ENCODE measurements at regions not wholly inside any gene's neighbourhood (a gene's known extent, or its start where the extent isn't known, plus 50 kb on each side); places are given as distances from the start of the nearest gene placed in this dataset.

DNA sequence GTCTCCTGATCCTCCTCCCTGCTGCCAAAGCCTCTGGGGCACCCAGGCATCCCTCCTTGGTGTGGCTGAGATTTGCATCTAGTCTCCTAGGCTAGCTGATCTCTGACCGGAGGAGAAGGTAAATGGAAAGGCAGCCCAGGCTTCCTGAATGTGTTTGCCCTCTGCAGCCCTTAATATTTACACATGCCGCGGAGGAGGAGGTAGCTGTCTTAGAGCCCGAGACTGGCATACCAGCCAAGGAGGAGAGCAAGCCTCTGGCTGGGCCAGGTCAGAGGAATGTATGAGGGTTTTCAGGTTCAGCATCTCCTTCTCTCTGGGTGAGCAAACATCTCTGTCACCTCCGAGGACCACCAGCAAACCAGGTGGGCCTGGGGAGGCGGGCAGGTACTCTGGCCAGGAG lies 86.0 kb upstream of the GRIK3 start:
- Histone ChIP-seq H2AFZ (ENCODE audit: low read depth) (no peak overlapping the region), H3K9ac (no peak overlapping the region), H3K4me2 (no peak overlapping the region), H3K36me3 (ENCODE audit: insufficient read depth) (no peaks in the 10 kb centered on the region), H3K27me3 (ENCODE audit: insufficient read depth, low read depth) (peaks cover 22% of the 10 kb centered on the region; the same call in 1 of the 2 replicates), H3K27ac (no peak overlapping the region), H3K79me2 (ENCODE audit: insufficient read depth, low read depth) (no peaks in the 10 kb centered on the region), H4K20me1 (ENCODE audit: insufficient read depth) (no peaks in the 10 kb centered on the region), H3K4me1 (ENCODE audit: low read depth, poor library complexity, severe bottlenecking) (no peaks in the 10 kb centered on the region), H3K4me3 (IDR thresholded peaks at IDR 0.05; ENCODE audit: insufficient read depth, low read depth, low read length) (no peak overlapping the region)
- TF ChIP-seq, protein P1, sequence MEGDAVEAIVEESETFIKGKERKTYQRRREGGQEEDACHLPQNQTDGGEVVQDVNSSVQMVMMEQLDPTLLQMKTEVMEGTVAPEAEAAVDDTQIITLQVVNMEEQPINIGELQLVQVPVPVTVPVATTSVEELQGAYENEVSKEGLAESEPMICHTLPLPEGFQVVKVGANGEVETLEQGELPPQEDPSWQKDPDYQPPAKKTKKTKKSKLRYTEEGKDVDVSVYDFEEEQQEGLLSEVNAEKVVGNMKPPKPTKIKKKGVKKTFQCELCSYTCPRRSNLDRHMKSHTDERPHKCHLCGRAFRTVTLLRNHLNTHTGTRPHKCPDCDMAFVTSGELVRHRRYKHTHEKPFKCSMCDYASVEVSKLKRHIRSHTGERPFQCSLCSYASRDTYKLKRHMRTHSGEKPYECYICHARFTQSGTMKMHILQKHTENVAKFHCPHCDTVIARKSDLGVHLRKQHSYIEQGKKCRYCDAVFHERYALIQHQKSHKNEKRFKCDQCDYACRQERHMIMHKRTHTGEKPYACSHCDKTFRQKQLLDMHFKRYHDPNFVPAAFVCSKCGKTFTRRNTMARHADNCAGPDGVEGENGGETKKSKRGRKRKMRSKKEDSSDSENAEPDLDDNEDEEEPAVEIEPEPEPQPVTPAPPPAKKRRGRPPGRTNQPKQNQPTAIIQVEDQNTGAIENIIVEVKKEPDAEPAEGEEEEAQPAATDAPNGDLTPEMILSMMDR (conservative IDR thresholded peaks at IDR 0.05; ENCODE audit: low read depth, low read length): no peak

DNA sequence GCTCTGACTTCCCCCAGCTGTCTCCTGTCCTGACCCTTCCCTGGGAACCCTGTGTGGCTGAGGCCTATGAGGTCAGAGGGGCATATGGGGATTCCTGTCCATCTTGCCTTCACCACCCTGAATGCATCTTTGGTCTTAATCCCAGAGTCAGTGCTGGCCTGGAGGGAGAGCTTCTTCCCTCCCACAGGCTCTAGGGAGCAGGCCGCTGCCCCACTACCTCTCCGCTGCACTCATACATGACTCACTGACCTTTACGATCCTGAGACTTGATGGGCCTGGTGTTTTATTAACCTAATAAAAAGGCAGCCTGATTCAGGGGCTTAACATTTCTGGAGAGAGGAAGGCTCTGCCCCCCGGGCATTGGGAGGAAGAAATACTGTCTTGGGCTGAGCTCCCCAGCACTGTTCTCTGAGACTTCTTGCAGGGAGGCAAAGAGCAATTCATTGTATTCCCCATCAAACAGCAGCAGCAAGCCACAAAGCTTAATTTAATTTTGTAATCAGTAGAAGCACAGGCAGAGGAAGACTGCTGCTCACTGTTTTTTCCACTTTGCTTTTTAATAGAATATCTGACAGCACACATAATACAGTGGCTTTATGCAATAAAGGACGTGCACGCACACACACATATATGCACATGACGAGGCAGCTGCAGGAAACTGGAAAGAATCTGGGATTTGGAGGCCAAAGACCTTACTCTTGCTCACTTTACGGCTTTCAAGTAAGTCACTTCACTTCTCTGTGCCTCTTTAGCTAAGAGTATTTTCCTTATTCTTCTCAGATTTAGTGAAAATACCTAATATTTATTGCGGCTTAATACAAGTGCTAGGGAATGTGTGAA lies 89.2 kb upstream of the GRIK3 start:
- H3K4me1 ChIP-seq (ENCODE audit: low read depth, poor library complexity, severe bottlenecking): no peaks in the 10 kb centered on the region
- no peaks in the 10 kb centered on the region for H3K36me3 ChIP-seq (ENCODE audit: insufficient read depth)
- no peak overlapping the region for H3K27ac ChIP-seq
- H3K27me3 ChIP-seq (ENCODE audit: insufficient read depth, low read depth): peaks cover 30% of the 10 kb centered on the region; the same call in 1 of the 2 replicates
- H3K4me3 ChIP-seq (IDR thresholded peaks at IDR 0.05; ENCODE audit: insufficient read depth, low read depth, low read length): no peak overlapping the region
- H2AFZ ChIP-seq (ENCODE audit: low read depth): no peak overlapping the region
- H3K9ac ChIP-seq: no peak overlapping the region
- H3K4me2 ChIP-seq: no peak overlapping the region
- TF ChIP-seq, protein P1 (conservative IDR thresholded peaks at IDR 0.05; ENCODE audit: low read depth, low read length): no peak
- H4K20me1 ChIP-seq (ENCODE audit: insufficient read depth): no peaks in the 10 kb centered on the region
- H3K79me2 ChIP-seq (ENCODE audit: insufficient read depth, low read depth): no peaks in the 10 kb centered on the region

DNA sequence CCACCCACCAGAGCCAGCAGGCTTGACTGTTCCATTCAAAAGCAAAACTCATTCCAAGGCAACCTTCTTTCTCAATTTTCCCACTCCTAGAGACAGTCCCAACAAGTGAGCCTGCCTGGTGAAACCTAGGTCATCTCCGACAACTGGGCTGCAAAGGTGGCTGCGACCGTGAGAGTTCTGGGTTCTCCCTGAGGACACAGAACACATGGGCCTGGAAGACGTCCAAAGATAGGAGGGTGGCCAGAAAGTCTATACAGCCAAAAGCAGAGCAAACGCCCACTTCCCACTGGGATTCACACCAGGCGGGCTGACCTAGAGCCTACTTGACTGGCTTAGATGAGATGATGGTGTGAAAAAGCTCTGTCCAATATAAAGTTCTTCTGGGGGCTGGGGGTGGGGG lies 90.2 kb upstream of the GRIK3 start:
- H3K36me3 ChIP-seq (ENCODE audit: insufficient read depth): no peaks in the 10 kb centered on the region
- H3K27ac ChIP-seq: no peak overlapping the region
- no peak overlapping the region for H3K9ac ChIP-seq
- H4K20me1 ChIP-seq (ENCODE audit: insufficient read depth): no peaks in the 10 kb centered on the region
- TF ChIP-seq, protein P1 (conservative IDR thresholded peaks at IDR 0.05; ENCODE audit: low read depth, low read length): no peak
- H3K4me2 ChIP-seq: no peak overlapping the region
- H3K4me1 ChIP-seq (ENCODE audit: low read depth, poor library complexity, severe bottlenecking): no peaks in the 10 kb centered on the region
- H2AFZ ChIP-seq (ENCODE audit: low read depth): no peak overlapping the region
- no peaks in the 10 kb centered on the region for H3K79me2 ChIP-seq (ENCODE audit: insufficient read depth, low read depth)
- peaks cover 30% of the 10 kb centered on the region; the same call in 1 of the 2 replicates for H3K27me3 ChIP-seq (ENCODE audit: insufficient read depth, low read depth)
- no peak overlapping the region for H3K4me3 ChIP-seq (IDR thresholded peaks at IDR 0.05; ENCODE audit: insufficient read depth, low read depth, low read length)

DNA sequence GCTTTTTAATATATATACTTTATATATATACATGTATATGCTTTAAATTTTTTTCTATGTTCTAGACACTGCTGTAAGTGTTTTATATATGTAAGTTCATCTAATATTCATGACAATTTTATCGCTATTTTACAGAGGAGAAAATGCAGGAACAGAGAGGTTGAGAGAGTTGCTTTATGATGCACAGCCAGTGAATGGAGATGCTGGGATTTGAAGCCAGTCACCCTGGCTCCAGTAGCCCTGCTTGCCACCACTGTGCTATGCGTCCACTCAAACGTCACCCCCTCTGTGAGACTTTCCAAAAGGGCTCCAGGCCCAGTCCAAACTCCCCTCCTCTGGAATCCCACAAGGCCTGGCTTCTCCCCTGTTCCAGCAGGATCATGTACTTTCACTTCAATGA lies 91.0 kb upstream of the GRIK3 start:
- Histone ChIP-seq H4K20me1 (ENCODE audit: insufficient read depth) (no peaks in the 10 kb centered on the region), H3K4me1 (ENCODE audit: low read depth, poor library complexity, severe bottlenecking) (no peaks in the 10 kb centered on the region), H3K4me3 (IDR thresholded peaks at IDR 0.05; ENCODE audit: insufficient read depth, low read depth, low read length) (no peak overlapping the region), H3K27me3 (ENCODE audit: insufficient read depth, low read depth) (peaks cover 30% of the 10 kb centered on the region; the same call in 1 of the 2 replicates), H3K36me3 (ENCODE audit: insufficient read depth) (no peaks in the 10 kb centered on the region), H3K27ac (no peak overlapping the region), H3K79me2 (ENCODE audit: insufficient read depth, low read depth) (no peaks in the 10 kb centered on the region), H3K4me2 (no peak overlapping the region), H3K9ac (no peak overlapping the region), H2AFZ (ENCODE audit: low read depth) (no peak overlapping the region)
- TF ChIP-seq, protein P1 (conservative IDR thresholded peaks at IDR 0.05; ENCODE audit: low read depth, low read length): no peak
